Uterus (tissue), 2 donors: ENCODE measurements at regions not wholly inside any gene's neighbourhood (a gene's known extent, or its start where the extent isn't known, plus 50 kb on each side); places are given as distances from the start of the nearest gene placed in this dataset.

Experiments
- POLR2A ChIP-seq, 2 donors: fragments of 450-650 bp; IDR thresholded peaks; one replicate each; pipeline ENCODE4 v1.6.1; 2016; ENCODE audit warnings: antibody characterized with exemption in 2 of 2, mild to moderate bottlenecking in 1 of 2, moderate library complexity in 1 of 2
- TF ChIP-seq, protein P1 (sequence below), 4 experiments: fragments of 200-600 bp in 2 of 4; fragments of 450-650 bp in 2 of 4; sonication (generic) in 2 of 4; IDR thresholded peaks; one replicate each; pipeline ENCODE4 v1.5.1; 2016 to 2019; ENCODE audit warnings: antibody characterized with exemption in 4 of 4, mild to moderate bottlenecking in 2 of 4, moderate library complexity in 1 of 4

DNA sequence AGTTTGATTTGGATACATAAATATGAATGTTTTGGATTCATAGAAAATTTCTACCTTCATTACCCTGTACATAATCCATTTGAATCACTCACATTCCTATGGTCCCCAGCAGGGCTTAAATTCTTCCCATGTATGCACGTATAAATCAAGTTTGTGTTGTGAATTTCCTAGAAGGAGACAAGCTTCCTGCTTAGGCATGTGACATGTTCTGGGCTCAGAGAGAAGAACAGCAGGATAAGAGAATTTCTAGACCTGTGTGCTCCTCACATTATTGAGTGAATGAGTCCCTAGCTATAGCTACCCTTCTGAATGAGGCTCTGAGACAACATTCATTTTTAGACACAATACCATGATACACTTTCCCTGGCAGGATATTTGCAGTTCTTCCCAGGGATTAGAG, 229.1 kb downstream of the YTHDC2 start:
- TF ChIP-seq, protein P1, sequence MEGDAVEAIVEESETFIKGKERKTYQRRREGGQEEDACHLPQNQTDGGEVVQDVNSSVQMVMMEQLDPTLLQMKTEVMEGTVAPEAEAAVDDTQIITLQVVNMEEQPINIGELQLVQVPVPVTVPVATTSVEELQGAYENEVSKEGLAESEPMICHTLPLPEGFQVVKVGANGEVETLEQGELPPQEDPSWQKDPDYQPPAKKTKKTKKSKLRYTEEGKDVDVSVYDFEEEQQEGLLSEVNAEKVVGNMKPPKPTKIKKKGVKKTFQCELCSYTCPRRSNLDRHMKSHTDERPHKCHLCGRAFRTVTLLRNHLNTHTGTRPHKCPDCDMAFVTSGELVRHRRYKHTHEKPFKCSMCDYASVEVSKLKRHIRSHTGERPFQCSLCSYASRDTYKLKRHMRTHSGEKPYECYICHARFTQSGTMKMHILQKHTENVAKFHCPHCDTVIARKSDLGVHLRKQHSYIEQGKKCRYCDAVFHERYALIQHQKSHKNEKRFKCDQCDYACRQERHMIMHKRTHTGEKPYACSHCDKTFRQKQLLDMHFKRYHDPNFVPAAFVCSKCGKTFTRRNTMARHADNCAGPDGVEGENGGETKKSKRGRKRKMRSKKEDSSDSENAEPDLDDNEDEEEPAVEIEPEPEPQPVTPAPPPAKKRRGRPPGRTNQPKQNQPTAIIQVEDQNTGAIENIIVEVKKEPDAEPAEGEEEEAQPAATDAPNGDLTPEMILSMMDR (IDR thresholded peaks at IDR 0.05), result no peak
- no peak for TF ChIP-seq POLR2A (IDR thresholded peaks at IDR 0.05)
